ENCODE measurements at regions not wholly inside any gene's neighbourhood (a gene's known extent, or its start where the extent isn't known, plus 50 kb on each side); places are given as distances from the start of the nearest gene placed in this dataset.

- TF ChIP-seq CTCF (IDR thresholded peaks at IDR 0.05; ENCODE audit: insufficient read depth, low read depth, low read length, missing control alignments): no peak
- H3K4me3 ChIP-seq (ENCODE audit: low read length): no peak overlapping the region
- DNase-seq (ENCODE audit: low read depth): no peak
Observed at GRCh38 chr5:114249823-114250222, 112.0 kb upstream of the KCNN2 start.

GRCh38 chr5:114250536-114250935, 111.3 kb upstream of the KCNN2 start:
- H3K4me3 ChIP-seq (ENCODE audit: low read length): no peak overlapping the region
- DNase-seq (ENCODE audit: low read depth): no peak
- TF ChIP-seq CTCF (IDR thresholded peaks at IDR 0.05; ENCODE audit: insufficient read depth, low read depth, low read length, missing control alignments): no peak

GRCh38 chr5:114252226-114252625, 109.6 kb upstream of the KCNN2 start:
- TF ChIP-seq CTCF (IDR thresholded peaks at IDR 0.05; ENCODE audit: insufficient read depth, low read depth, low read length, missing control alignments): no peak
- H3K4me3 ChIP-seq (ENCODE audit: low read length): no peak overlapping the region
- no peak for DNase-seq (ENCODE audit: low read depth)

- no peak for DNase-seq (ENCODE audit: low read depth)
- TF ChIP-seq CTCF (IDR thresholded peaks at IDR 0.05; ENCODE audit: insufficient read depth, low read depth, low read length, missing control alignments): no peak
- no peak overlapping the region for H3K4me3 ChIP-seq (ENCODE audit: low read length)
Observed at GRCh38 chr5:114255260-114255659, 106.6 kb upstream of the KCNN2 start.

- no peak for DNase-seq (ENCODE audit: low read depth)
- no peak for TF ChIP-seq CTCF (IDR thresholded peaks at IDR 0.05; ENCODE audit: insufficient read depth, low read depth, low read length, missing control alignments)
- H3K4me3 ChIP-seq (ENCODE audit: low read length): no peak overlapping the region
Observed at GRCh38 chr5:114261989-114262388, 99.9 kb upstream of the KCNN2 start.

- DNase-seq (ENCODE audit: low read depth): no peak
- no peak overlapping the region for H3K4me3 ChIP-seq (ENCODE audit: low read length)
- no peak for TF ChIP-seq CTCF (IDR thresholded peaks at IDR 0.05; ENCODE audit: insufficient read depth, low read depth, low read length, missing control alignments)
Observed at GRCh38 chr5:114265432-114266060, 96.3 kb upstream of the KCNN2 start.

GRCh38 chr5:114266374-114266773, 95.5 kb upstream of the KCNN2 start:
- no peak overlapping the region for H3K4me3 ChIP-seq (ENCODE audit: low read length)
- no peak for TF ChIP-seq CTCF (IDR thresholded peaks at IDR 0.05; ENCODE audit: insufficient read depth, low read depth, low read length, missing control alignments)
- DNase-seq (ENCODE audit: low read depth): no peak
